Fibroblast of lung (primary cell): ENCODE measurements at regions not wholly inside any gene's neighbourhood (a gene's known extent, or its start where the extent isn't known, plus 50 kb on each side); places are given as distances from the start of the nearest gene placed in this dataset.

Experiments used
- DNase-seq, 2 donors: peaks; one replicate each; pipeline versions ENCODE4 v3.0.0 to v3.0.0-alpha.2; 2010; ENCODE audit warnings: low read depth in 2 of 2
- H2AFZ ChIP-seq: 2 replicates; pipeline ENCODE4 v1.5.1; 2012; ENCODE audit warnings: low read length, control low read depth, inconsistent platforms
- H3K27ac ChIP-seq: 2 replicates; pipeline ENCODE4 v1.5.1; 2011; ENCODE audit warnings: low read length, control low read depth; ENCODE audit not compliant: insufficient read depth
- H3K27me3 ChIP-seq: 2 replicates; pipeline ENCODE4 v1.5.1; 2011; ENCODE audit warnings: mild to moderate bottlenecking, low read length; ENCODE audit not compliant: control insufficient read depth, insufficient read depth
- H3K36me3 ChIP-seq: 2 replicates; pipeline ENCODE4 v1.5.1; 2011; ENCODE audit warnings: low read length; ENCODE audit not compliant: control insufficient read depth, insufficient read depth
- H3K4me1 ChIP-seq: 2 replicates; pipeline ENCODE4 v1.5.1; 2011; ENCODE audit warnings: low read length; ENCODE audit not compliant: control insufficient read depth, insufficient read depth; ENCODE audit errors: extremely low read depth
- H3K4me2 ChIP-seq: 2 replicates; pipeline ENCODE4 v1.5.1; 2011; ENCODE audit warnings: low read length, control low read depth; ENCODE audit not compliant: insufficient read depth; ENCODE audit errors: extremely low read depth
- H3K4me3 ChIP-seq, 4 experiments: fragments of 200-600 bp in 1 of 4; sonication (generic) in 1 of 4; replicated peaks in 1 of 4; 2 replicates each; pipeline ENCODE4 v1.5.1; 2011 to 2016; ENCODE audit warnings: low read length in 4 of 4, low read depth in 3 of 4, mild to moderate bottlenecking in 3 of 4, control low read depth in 2 of 4, inconsistent platforms in 1 of 4, mixed read lengths in 1 of 4; ENCODE audit not compliant: insufficient read depth in 1 of 4; ENCODE audit errors: control extremely low read depth in 1 of 4
- H3K79me2 ChIP-seq: 2 replicates; pipeline ENCODE4 v1.5.1; 2012; ENCODE audit warnings: mild to moderate bottlenecking, low read length, inconsistent platforms; ENCODE audit not compliant: control insufficient read depth, insufficient read depth
- H3K9ac ChIP-seq: 2 replicates; pipeline ENCODE4 v1.5.1; 2011; ENCODE audit warnings: mild to moderate bottlenecking, low read length, control low read depth; ENCODE audit not compliant: insufficient read depth
- H3K9me3 ChIP-seq: 2 replicates; pipeline ENCODE4 v1.5.1; 2012; ENCODE audit warnings: low read depth, low read length; ENCODE audit not compliant: control insufficient read depth, insufficient read depth
- H4K20me1 ChIP-seq: 2 replicates; pipeline ENCODE4 v1.5.1; 2011; ENCODE audit warnings: low read length; ENCODE audit not compliant: control insufficient read depth, insufficient read depth; ENCODE audit errors: extremely low read depth
- CTCF ChIP-seq, 2 donors: IDR thresholded peaks in 1 of 2; conservative IDR thresholded peaks in 1 of 2; 1 replicate in 1 of 2; 2 replicates in 1 of 2; pipeline ENCODE4 v1.5.1; 2011 to 2012; ENCODE audit warnings: low read length in 2 of 2, control low read depth in 1 of 2, inconsistent platforms in 1 of 2, low read depth in 1 of 2, mild to moderate bottlenecking in 1 of 2
- EZH2 ChIP-seq: IDR thresholded peaks from 2 replicates; pipeline ENCODE4 v1.5.1; 2012; ENCODE audit warnings: low read length, control low read depth, mild to moderate bottlenecking; ENCODE audit errors: missing control alignments

GRCh38 chr6:109303640-109304283, 78.5 kb downstream of the CD164 start:
- no peak overlapping the region for H2AFZ ChIP-seq
- no peak overlapping the region for H3K4me2 ChIP-seq
- H3K79me2 ChIP-seq, result no peaks in the 10 kb centered on the region
- H4K20me1 ChIP-seq, result no peaks in the 10 kb centered on the region
- H3K27ac ChIP-seq, result no peak overlapping the region
- no peaks in the 10 kb centered on the region for H3K36me3 ChIP-seq
- H3K27me3 ChIP-seq, result peaks cover 5% of the 10 kb centered on the region
- no peaks in the 10 kb centered on the region for H3K9me3 ChIP-seq
- no peak overlapping the region for H3K9ac ChIP-seq
- H3K4me1 ChIP-seq, result no peaks in the 10 kb centered on the region
- DNase-seq, result no peak
- H3K4me3 ChIP-seq, result no peak overlapping the region
- TF ChIP-seq CTCF (conservative IDR thresholded peaks at IDR 0.05 in 1 of 2, IDR thresholded peaks at IDR 0.05 in 1 of 2; ENCODE audit: low read depth in 1 of 2, low read length in 2 of 2) (no peak), EZH2 (no peak)

- H3K4me2 ChIP-seq, result no peak overlapping the region
- DNase-seq, result no peak
- peaks cover 5% of the 10 kb centered on the region for H3K27me3 ChIP-seq
These were observed 79.1 kb downstream of the CD164 start for GRCh38 chr6:109303164-109303563.

GRCh38 chr6:109302176-109302575, 80.1 kb downstream of the CD164 start:
- H3K9me3 ChIP-seq, result no peaks in the 10 kb centered on the region
- no peak overlapping the region for H3K4me3 ChIP-seq
- H3K36me3 ChIP-seq, result no peaks in the 10 kb centered on the region
- TF ChIP-seq CTCF (conservative IDR thresholded peaks at IDR 0.05 in 1 of 2, IDR thresholded peaks at IDR 0.05 in 1 of 2; ENCODE audit: low read depth in 1 of 2, low read length in 2 of 2) (no peak), EZH2 (no peak)
- no peak overlapping the region for H3K9ac ChIP-seq
- H3K27ac ChIP-seq, result no peak overlapping the region
- no peaks in the 10 kb centered on the region for H3K4me1 ChIP-seq
- H4K20me1 ChIP-seq, result no peaks in the 10 kb centered on the region
- no peak overlapping the region for H2AFZ ChIP-seq
- no peaks in the 10 kb centered on the region for H3K79me2 ChIP-seq
- no peak for DNase-seq
- H3K4me2 ChIP-seq, result no peak overlapping the region
- H3K27me3 ChIP-seq, result peaks cover 5% of the 10 kb centered on the region

More at GRCh38 chr6:109303164-109303563, 79.1 kb downstream of the CD164 start:
- no peaks in the 10 kb centered on the region for H3K36me3 ChIP-seq
- no peaks in the 10 kb centered on the region for H4K20me1 ChIP-seq
- H3K4me1 ChIP-seq, result no peaks in the 10 kb centered on the region
- H2AFZ ChIP-seq, result no peak overlapping the region
- H3K27ac ChIP-seq, result no peak overlapping the region
- H3K9me3 ChIP-seq, result no peaks in the 10 kb centered on the region
- no peak overlapping the region for H3K9ac ChIP-seq
- TF ChIP-seq EZH2, result no peak
- no peak for TF ChIP-seq CTCF (conservative IDR thresholded peaks at IDR 0.05 in 1 of 2, IDR thresholded peaks at IDR 0.05 in 1 of 2; ENCODE audit: low read depth in 1 of 2, low read length in 2 of 2)
- H3K79me2 ChIP-seq, result no peaks in the 10 kb centered on the region
- no peak overlapping the region for H3K4me3 ChIP-seq
